ENCODE measurements at regions not wholly inside any gene's neighbourhood (a gene's known extent, or its start where the extent isn't known, plus 50 kb on each side); places are given as distances from the start of the nearest gene placed in this dataset.

GRCh38 chr1:157234705-157235273, 96.6 kb upstream of the ETV3 start:
- DNase-seq (ENCODE audit: low read depth) = no peak
- no peak for TF ChIP-seq CTCF (IDR thresholded peaks at IDR 0.05; ENCODE audit: low read depth, low read length)
- no peak for TF ChIP-seq POLR2A (IDR thresholded peaks at IDR 0.05; ENCODE audit: extremely low read depth, insufficient read length)
- TF ChIP-seq MYC (IDR thresholded peaks at IDR 0.05; ENCODE audit: low read depth, low read length) = no peak
- TF ChIP-seq MAX (IDR thresholded peaks at IDR 0.05; ENCODE audit: low read depth, low read length) = no peak
- H3K4me3 ChIP-seq (ENCODE audit: low read depth, low read length) = no peak overlapping the region

- TF ChIP-seq CTCF (IDR thresholded peaks at IDR 0.05; ENCODE audit: low read depth, low read length) (no peak), POLR2A (IDR thresholded peaks at IDR 0.05; ENCODE audit: extremely low read depth, insufficient read length) (no peak)
- H3K4me3 ChIP-seq (ENCODE audit: low read depth, low read length) = no peak overlapping the region
- no peak for DNase-seq (ENCODE audit: low read depth)
These were observed 94.9 kb upstream of the ETV3 start for GRCh38 chr1:157233131-157233530.

- TF ChIP-seq CTCF (IDR thresholded peaks at IDR 0.05; ENCODE audit: low read depth, low read length) = no peak
- DNase-seq (ENCODE audit: low read depth) = no peak
- no peak overlapping the region for H3K4me3 ChIP-seq (ENCODE audit: low read depth, low read length)
These were observed 93.8 kb upstream of the ETV3 start for GRCh38 chr1:157231846-157232525.

- no peak for TF ChIP-seq MAX (IDR thresholded peaks at IDR 0.05; ENCODE audit: low read depth, low read length)
- no peak for TF ChIP-seq POLR2A (IDR thresholded peaks at IDR 0.05; ENCODE audit: extremely low read depth, insufficient read length)
- TF ChIP-seq MYC (IDR thresholded peaks at IDR 0.05; ENCODE audit: low read depth, low read length) = no peak
- no peak for TF ChIP-seq CTCF (IDR thresholded peaks at IDR 0.05; ENCODE audit: low read depth, low read length)
- no peak overlapping the region for H3K4me3 ChIP-seq (ENCODE audit: low read depth, low read length)
- DNase-seq (ENCODE audit: low read depth) = no peak
These were observed 92.3 kb upstream of the ETV3 start for GRCh38 chr1:157230500-157230899.

GRCh38 chr1:157227700-157228099, 89.5 kb upstream of the ETV3 start:
- DNase-seq (ENCODE audit: low read depth) = no peak
- H3K4me3 ChIP-seq (ENCODE audit: low read depth, low read length) = no peak overlapping the region
- TF ChIP-seq MAX (IDR thresholded peaks at IDR 0.05; ENCODE audit: low read depth, low read length) (no peak), MYC (IDR thresholded peaks at IDR 0.05; ENCODE audit: low read depth, low read length) (no peak), POLR2A (IDR thresholded peaks at IDR 0.05; ENCODE audit: extremely low read depth, insufficient read length) (no peak), CTCF (IDR thresholded peaks at IDR 0.05; ENCODE audit: low read depth, low read length) (no peak)

- TF ChIP-seq CTCF (IDR thresholded peaks at IDR 0.05; ENCODE audit: low read depth, low read length) (no peak), MAX (IDR thresholded peaks at IDR 0.05; ENCODE audit: low read depth, low read length) (no peak), MYC (IDR thresholded peaks at IDR 0.05; ENCODE audit: low read depth, low read length) (no peak), POLR2A (IDR thresholded peaks at IDR 0.05; ENCODE audit: extremely low read depth, insufficient read length) (no peak)
- no peak overlapping the region for H3K4me3 ChIP-seq (ENCODE audit: low read depth, low read length)
- no peak for DNase-seq (ENCODE audit: low read depth)
These were observed 88.5 kb upstream of the ETV3 start for GRCh38 chr1:157226739-157227138.

Measured in NB4 (cell line).